Right lobe of liver (tissue), 4 donors: ENCODE measurements at regions not wholly inside any gene's neighbourhood (a gene's known extent, or its start where the extent isn't known, plus 50 kb on each side); places are given as distances from the start of the nearest gene placed in this dataset.

Experiments
- CTCF ChIP-seq, 4 donors: fragments of 200-600 bp in 3 of 4; fragments of 450-650 bp in 1 of 4; IDR thresholded peaks; one replicate each; pipeline versions ENCODE4 v1.5.1 to v1.8.0; 2016 to 2022; ENCODE audit warnings: antibody characterized with exemption in 4 of 4, mild to moderate bottlenecking in 2 of 4
- POLR2A ChIP-seq: fragments of 450-650 bp; IDR thresholded peaks from one replicate; pipeline ENCODE4 v1.6.1; 2017; ENCODE audit warnings: antibody characterized with exemption, mild to moderate bottlenecking
- donor health status: DM: no; HTN: no; CAD: no.
- donor health status: DM: no; HTN: no; CAD: no.
- donor health status: DM: no; HTN: yes; CAD: no.

- TF ChIP-seq CTCF (IDR thresholded peaks at IDR 0.05) (no peak), POLR2A (no peak)
These were observed 126.7 kb upstream of the SORBS2 start for GRCh38 chr4:185938654-185939053.
